Astrocyte (in vitro differentiated cells and primary cell): ENCODE measurements at regions not wholly inside any gene's neighbourhood (a gene's known extent, or its start where the extent isn't known, plus 50 kb on each side); places are given as distances from the start of the nearest gene placed in this dataset.

Experiments used
- EZH2 ChIP-seq: IDR thresholded peaks from 2 replicates; pipeline ENCODE4 v1.6.1; 2012; ENCODE audit warnings: mild to moderate bottlenecking, low read length, inconsistent platforms; ENCODE audit not compliant: insufficient read depth
- TF ChIP-seq, protein P1 (sequence below): IDR thresholded peaks from 2 replicates; pipeline ENCODE4 v1.5.1; 2011; ENCODE audit warnings: low read depth, mild to moderate bottlenecking, inconsistent platforms, low read length, moderate library complexity; ENCODE audit not compliant: insufficient read depth

DNA sequence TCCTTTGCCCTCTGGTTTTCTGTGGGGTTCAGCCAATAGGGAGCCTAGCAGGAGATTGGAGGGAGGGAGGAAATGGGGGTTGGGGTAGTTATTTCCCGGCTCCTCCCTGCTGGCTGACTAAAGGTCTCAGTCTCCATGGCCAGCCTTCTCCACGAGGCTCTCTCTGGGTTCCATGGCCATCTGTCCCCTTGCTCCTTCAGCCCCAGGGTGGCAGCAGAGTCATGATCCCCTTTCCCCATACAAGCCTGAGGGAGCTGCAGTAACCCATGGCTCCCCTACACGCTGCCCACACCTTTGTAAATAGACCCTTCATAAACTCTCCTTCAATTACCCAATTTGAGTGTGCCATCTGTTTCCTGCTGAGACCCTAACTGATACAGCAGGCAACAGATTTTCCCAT, 176.1 kb upstream of the CSF3R start:
- no peak for TF ChIP-seq EZH2
- TF ChIP-seq, protein P1, sequence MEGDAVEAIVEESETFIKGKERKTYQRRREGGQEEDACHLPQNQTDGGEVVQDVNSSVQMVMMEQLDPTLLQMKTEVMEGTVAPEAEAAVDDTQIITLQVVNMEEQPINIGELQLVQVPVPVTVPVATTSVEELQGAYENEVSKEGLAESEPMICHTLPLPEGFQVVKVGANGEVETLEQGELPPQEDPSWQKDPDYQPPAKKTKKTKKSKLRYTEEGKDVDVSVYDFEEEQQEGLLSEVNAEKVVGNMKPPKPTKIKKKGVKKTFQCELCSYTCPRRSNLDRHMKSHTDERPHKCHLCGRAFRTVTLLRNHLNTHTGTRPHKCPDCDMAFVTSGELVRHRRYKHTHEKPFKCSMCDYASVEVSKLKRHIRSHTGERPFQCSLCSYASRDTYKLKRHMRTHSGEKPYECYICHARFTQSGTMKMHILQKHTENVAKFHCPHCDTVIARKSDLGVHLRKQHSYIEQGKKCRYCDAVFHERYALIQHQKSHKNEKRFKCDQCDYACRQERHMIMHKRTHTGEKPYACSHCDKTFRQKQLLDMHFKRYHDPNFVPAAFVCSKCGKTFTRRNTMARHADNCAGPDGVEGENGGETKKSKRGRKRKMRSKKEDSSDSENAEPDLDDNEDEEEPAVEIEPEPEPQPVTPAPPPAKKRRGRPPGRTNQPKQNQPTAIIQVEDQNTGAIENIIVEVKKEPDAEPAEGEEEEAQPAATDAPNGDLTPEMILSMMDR, result no peak
